ENCODE measurements at regions not wholly inside any gene's neighbourhood (a gene's known extent, or its start where the extent isn't known, plus 50 kb on each side); places are given as distances from the start of the nearest gene placed in this dataset.

GRCh38 chr2:114156366-114157056 is 266.6 kb downstream of the ACTR3 start:
- no peak for DNase-seq

GRCh38 chr2:114157057-114157385 is 267.1 kb downstream of the ACTR3 start:
- DNase-seq = no peak

- no peak for DNase-seq
Observed at GRCh38 chr2:114160263-114160981, 270.5 kb downstream of the ACTR3 start.

- no peak for DNase-seq
Observed at GRCh38 chr2:114161371-114161770, 271.5 kb downstream of the ACTR3 start.

GRCh38 chr2:114167799-114168198 is 274.6 kb upstream of the DPP10 start:
- DNase-seq = no peak

GRCh38 chr2:114170070-114170469 is 272.4 kb upstream of the DPP10 start:
- DNase-seq = no peak

GRCh38 chr2:114175507-114175906 is 266.9 kb upstream of the DPP10 start:
- DNase-seq = no peak

GRCh38 chr2:114185501-114185900 is 256.9 kb upstream of the DPP10 start:
- DNase-seq = no peak

- no peak for DNase-seq
Observed at GRCh38 chr2:114192362-114192761, 250.1 kb upstream of the DPP10 start.

GRCh38 chr2:114201781-114202180 is 240.7 kb upstream of the DPP10 start:
- DNase-seq = no peak

GRCh38 chr2:114203679-114204078 is 238.8 kb upstream of the DPP10 start:
- DNase-seq = no peak

- no peak for DNase-seq
Observed at GRCh38 chr2:114213808-114214207, 228.6 kb upstream of the DPP10 start.

- no peak for DNase-seq
Observed at GRCh38 chr2:114218383-114218782, 224.1 kb upstream of the DPP10 start.

GRCh38 chr2:114219456-114219855 is 223.0 kb upstream of the DPP10 start:
- no peak for DNase-seq

GRCh38 chr2:114222344-114222743 is 220.1 kb upstream of the DPP10 start:
- no peak for DNase-seq

GRCh38 chr2:114231921-114232320 is 210.5 kb upstream of the DPP10 start:
- no peak for DNase-seq

GRCh38 chr2:114237331-114237730 is 205.1 kb upstream of the DPP10 start:
- DNase-seq = no peak

GRCh38 chr2:114238910-114239559 is 203.4 kb upstream of the DPP10 start:
- no peak for DNase-seq

- no peak for DNase-seq
Observed at GRCh38 chr2:114248648-114249047, 193.8 kb upstream of the DPP10 start.

GRCh38 chr2:114252713-114253112 is 189.7 kb upstream of the DPP10 start:
- DNase-seq = no peak

- no peak for DNase-seq
Observed at GRCh38 chr2:114254875-114255274, 187.6 kb upstream of the DPP10 start.

- DNase-seq = no peak
Observed at GRCh38 chr2:114259389-114259788, 183.1 kb upstream of the DPP10 start.

GRCh38 chr2:114261366-114261765 is 181.1 kb upstream of the DPP10 start:
- DNase-seq = no peak

GRCh38 chr2:114265261-114265660 is 177.2 kb upstream of the DPP10 start:
- no peak for DNase-seq
